ENCODE measurements at regions not wholly inside any gene's neighbourhood (a gene's known extent, or its start where the extent isn't known, plus 50 kb on each side); places are given as distances from the start of the nearest gene placed in this dataset.

- no peak for ATAC-seq
- Histone ChIP-seq H3K27ac (ENCODE audit: low read length) (no peak overlapping the region), H3K36me3 (ENCODE audit: control insufficient read depth, insufficient read depth, low read length) (no peaks in the 10 kb centered on the region), H3K4me1 (ENCODE audit: control insufficient read depth, insufficient read depth, low read length) (no peaks in the 10 kb centered on the region), H3K4me3 (ENCODE audit: low read length) (no peak overlapping the region), H3K27me3 (ENCODE audit: control insufficient read depth, insufficient read depth, low read length) (no peaks in the 10 kb centered on the region), H3K9me3 (ENCODE audit: control insufficient read depth, insufficient read depth, low read length) (no peaks in the 10 kb centered on the region)
- WGBS (ENCODE audit: insufficient coverage) = 91% methylated on average over 3 of the region's 3 CpGs
- Mint-ChIP-seq H3K27ac (no peak overlapping the region), H3K4me3 (no peak overlapping the region), H3K9me3 (peaks cover 5 to 7% of the 10 kb centered on the region in 2 donors), H3K27me3 (ENCODE audit: low read depth in 2 of 2) (no peaks in the 10 kb centered on the region), H3K4me1 (no peaks in the 10 kb centered on the region), H3K36me3 (no peaks in the 10 kb centered on the region)
- intact Hi-C loops (cut with micrococcal nuclease) = no loop called here
- no peak for DNase-seq
- TF ChIP-seq CTCF (IDR thresholded peaks at IDR 0.05) = no peak
Measured at GRCh38 chr4:177155454-177155853, 154.2 kb upstream of the NEIL3 start.

GRCh38 chr4:177159600-177159999 is 150.1 kb upstream of the NEIL3 start:
- WGBS (ENCODE audit: insufficient coverage) = 85% methylated on average over 5 of the region's 6 CpGs
- Mint-ChIP-seq H3K27ac (no peak overlapping the region), H3K4me1 (no peaks in the 10 kb centered on the region), H3K27me3 (ENCODE audit: low read depth in 2 of 2) (no peaks in the 10 kb centered on the region), H3K9me3 (peaks cover 10 to 14% of the 10 kb centered on the region in 2 donors), H3K4me3 (no peak overlapping the region), H3K36me3 (no peaks in the 10 kb centered on the region)
- H3K36me3 ChIP-seq (ENCODE audit: control insufficient read depth, insufficient read depth, low read length) = no peaks in the 10 kb centered on the region
- H3K4me3 ChIP-seq (ENCODE audit: low read length) = no peak overlapping the region
- no peaks in the 10 kb centered on the region for H3K27me3 ChIP-seq (ENCODE audit: control insufficient read depth, insufficient read depth, low read length)
- no peaks in the 10 kb centered on the region for H3K4me1 ChIP-seq (ENCODE audit: control insufficient read depth, insufficient read depth, low read length)
- no peak overlapping the region for H3K27ac ChIP-seq (ENCODE audit: low read length)
- TF ChIP-seq CTCF (IDR thresholded peaks at IDR 0.05) = no peak
- DNase-seq (no peak), ATAC-seq (no peak)
- intact Hi-C loops (cut with micrococcal nuclease) = no loop called here
- no peaks in the 10 kb centered on the region for H3K9me3 ChIP-seq (ENCODE audit: control insufficient read depth, insufficient read depth, low read length)

- TF ChIP-seq CTCF (IDR thresholded peaks at IDR 0.05) = no peak
- ATAC-seq (no peak), DNase-seq (no peak)
- H3K36me3 ChIP-seq (ENCODE audit: control insufficient read depth, insufficient read depth, low read length) = no peaks in the 10 kb centered on the region
- Mint-ChIP-seq H3K27ac (no peak overlapping the region), H3K9me3 (peaks cover 10 to 14% of the 10 kb centered on the region in 2 donors), H3K27me3 (ENCODE audit: low read depth in 2 of 2) (no peaks in the 10 kb centered on the region), H3K36me3 (no peaks in the 10 kb centered on the region), H3K4me1 (no peaks in the 10 kb centered on the region), H3K4me3 (no peak overlapping the region)
- no peak overlapping the region for H3K4me3 ChIP-seq (ENCODE audit: low read length)
- H3K9me3 ChIP-seq (ENCODE audit: control insufficient read depth, insufficient read depth, low read length) = no peaks in the 10 kb centered on the region
- H3K4me1 ChIP-seq (ENCODE audit: control insufficient read depth, insufficient read depth, low read length) = no peaks in the 10 kb centered on the region
- no peak overlapping the region for H3K27ac ChIP-seq (ENCODE audit: low read length)
- H3K27me3 ChIP-seq (ENCODE audit: control insufficient read depth, insufficient read depth, low read length) = no peaks in the 10 kb centered on the region
- intact Hi-C loops (cut with micrococcal nuclease) = no loop called here
Measured at GRCh38 chr4:177161781-177162180, 147.9 kb upstream of the NEIL3 start.

- Histone ChIP-seq H3K36me3 (ENCODE audit: control insufficient read depth, insufficient read depth, low read length) (no peaks in the 10 kb centered on the region), H3K27ac (ENCODE audit: low read length) (no peak overlapping the region), H3K27me3 (ENCODE audit: control insufficient read depth, insufficient read depth, low read length) (no peaks in the 10 kb centered on the region), H3K4me1 (ENCODE audit: control insufficient read depth, insufficient read depth, low read length) (no peaks in the 10 kb centered on the region), H3K4me3 (ENCODE audit: low read length) (no peak overlapping the region), H3K9me3 (ENCODE audit: control insufficient read depth, insufficient read depth, low read length) (no peaks in the 10 kb centered on the region)
- ATAC-seq (no peak), DNase-seq (no peak)
- Mint-ChIP-seq H3K4me3 (no peak overlapping the region), H3K9me3 (peaks cover 10 to 14% of the 10 kb centered on the region in 2 donors), H3K4me1 (no peaks in the 10 kb centered on the region), H3K27me3 (ENCODE audit: low read depth in 2 of 2) (no peaks in the 10 kb centered on the region), H3K36me3 (no peaks in the 10 kb centered on the region), H3K27ac (no peak overlapping the region)
- 78% methylated on average over 3 of the region's 4 CpGs for WGBS (ENCODE audit: insufficient coverage)
- intact Hi-C loops (cut with micrococcal nuclease) = no loop called here
- no peak for TF ChIP-seq CTCF (IDR thresholded peaks at IDR 0.05)
Measured at GRCh38 chr4:177163532-177163931, 146.1 kb upstream of the NEIL3 start.

All from natural killer cell (primary cell).